OCI-LY7 (cell line): ENCODE measurements at regions not wholly inside any gene's neighbourhood (a gene's known extent, or its start where the extent isn't known, plus 50 kb on each side); places are given as distances from the start of the nearest gene placed in this dataset.

Source experiments
- BruUV-seq: library from RNA; stranded (reverse); fragments of 400-500 nt; replicated peaks from 2 replicates; lab custom pipeline; 2021; lab: Mats Ljungman, UMichigan
- CTCF ChIA-PET: fragments of 300-600 bp; sonication (Branson Sonifier 250); formaldehyde crosslinking; loops from one replicate; lab custom pipeline; 2022; ENCODE audit warnings: antibody characterized with exemption; ENCODE audit not compliant: unreplicated experiment; lab: Charles Lee
- POLR2A ChIA-PET: fragments of 300-600 bp; sonication (Branson Sonifier 250); formaldehyde crosslinking; loops from one replicate; lab custom pipeline; 2022; ENCODE audit warnings: antibody characterized with exemption; lab: Charles Lee
- DNase-seq: peaks from one replicate; pipeline ENCODE4 v3.0.0-alpha.2; 2015; ENCODE audit warnings: low spot score
- H2AFZ ChIP-seq: fragments of 200-600 bp; sonication (generic), shearing (Covaris generic); 2 replicates; pipeline ENCODE4 v1.6.1; 2014; ENCODE audit warnings: mild to moderate bottlenecking, antibody characterized with exemption, low read length, moderate library complexity
- H3K27ac ChIP-seq: fragments of 200-600 bp; sonication (generic); 2 replicates; pipeline ENCODE4 v1.5.1; 2014; ENCODE audit warnings: mixed run types, low read depth, mild to moderate bottlenecking, moderate library complexity, low read length, inconsistent platforms; ENCODE audit not compliant: poor library complexity, severe bottlenecking
- H3K36me3 ChIP-seq: fragments of 200-600 bp; sonication (generic); 2 replicates; pipeline ENCODE4 v1.6.1; 2014; ENCODE audit warnings: mild to moderate bottlenecking, antibody characterized with exemption, low read length, moderate library complexity, mixed read lengths; ENCODE audit not compliant: insufficient read depth
- H3K4me1 ChIP-seq: fragments of 200-600 bp; sonication (generic); 2 replicates; pipeline ENCODE4 v1.5.1; 2014; ENCODE audit warnings: mild to moderate bottlenecking, low read length; ENCODE audit not compliant: insufficient read depth, poor library complexity, severe bottlenecking
- H3K4me2 ChIP-seq: fragments of 200-600 bp; sonication (generic); 2 replicates; pipeline ENCODE4 v1.6.1; 2014; ENCODE audit warnings: mild to moderate bottlenecking, low read length
- H3K4me3 ChIP-seq: fragments of 200-600 bp; sonication (generic); 2 replicates; pipeline ENCODE4 v1.5.1; 2014; ENCODE audit warnings: mild to moderate bottlenecking, low read depth, low read length; ENCODE audit not compliant: poor library complexity, severe bottlenecking
- H3K79me2 ChIP-seq: fragments of 200-600 bp; sonication (generic); 2 replicates; pipeline ENCODE4 v1.6.1; 2016; ENCODE audit warnings: low read depth, mild to moderate bottlenecking, low read length, moderate library complexity, mixed read lengths; ENCODE audit not compliant: insufficient read depth
- H3K9me2 ChIP-seq: fragments of 200-600 bp; sonication (generic); 2 replicates; pipeline ENCODE4 v1.6.1; 2016; ENCODE audit warnings: mild to moderate bottlenecking, low read length, mixed read lengths; ENCODE audit not compliant: insufficient read depth
- H3K9me3 ChIP-seq: fragments of 200-600 bp; sonication (generic); 2 replicates; pipeline ENCODE4 v1.6.1; 2014; ENCODE audit warnings: mild to moderate bottlenecking, mixed run types, low read length, mixed read lengths
- H4K20me1 ChIP-seq: fragments of 200-600 bp; sonication (generic); 2 replicates; pipeline ENCODE4 v1.6.1; 2014; ENCODE audit warnings: mild to moderate bottlenecking, antibody characterized with exemption, low read length, moderate library complexity, mixed read lengths; ENCODE audit not compliant: insufficient read depth
- CTCF ChIP-seq: fragments of 200-600 bp; sonication (generic); conservative IDR thresholded peaks from 2 replicates; pipeline ENCODE4 v1.5.1; 2014; ENCODE audit warnings: mild to moderate bottlenecking, antibody characterized with exemption, low read length, moderate library complexity, mixed read lengths
- EZH2phosphoT487 ChIP-seq: fragments of 200-600 bp; sonication (generic); IDR thresholded peaks from 2 replicates; pipeline ENCODE4 v1.6.1; 2018; ENCODE audit warnings: low read depth, borderline replicate concordance, mild to moderate bottlenecking, mixed run types, antibody characterized with exemption, low read length, moderate library complexity, mixed read lengths
- intact Hi-C: fragments of 100-400 bp; cut with micrococcal nuclease; formaldehyde crosslinking; loops from one replicate; pipeline ENCODE4 v1.10.0; 2022; ENCODE audit not compliant: unreplicated experiment

GRCh38 chr13:109644069-109644750 lies 142.2 kb downstream of the IRS2 start:
- intact Hi-C loops = no loop called here
- BruUV-seq = no TSS peak
- Histone ChIP-seq H3K9me2 (no peaks in the 10 kb centered on the region), H3K27ac (no peak overlapping the region), H3K4me1 (no peaks in the 10 kb centered on the region), H3K9me3 (no peaks in the 10 kb centered on the region), H3K4me3 (no peak overlapping the region), H3K36me3 (no peaks in the 10 kb centered on the region), H4K20me1 (no peaks in the 10 kb centered on the region), H3K79me2 (no peaks in the 10 kb centered on the region), H3K4me2 (no peak overlapping the region), H2AFZ (no peak overlapping the region)
- no peak for DNase-seq
- ChIA-PET CTCF (no interaction called here), POLR2A (no interaction called here)
- TF ChIP-seq EZH2phosphoT487 = no peak
- no peak for TF ChIP-seq CTCF

- no peaks in the 10 kb centered on the region for H3K79me2 ChIP-seq
- no peaks in the 10 kb centered on the region for H4K20me1 ChIP-seq
- H3K4me2 ChIP-seq = no peak overlapping the region
- H3K9me3 ChIP-seq = no peaks in the 10 kb centered on the region
- no peak overlapping the region for H2AFZ ChIP-seq
- no peak overlapping the region for H3K27ac ChIP-seq
- no TSS peak for BruUV-seq
- no peak for TF ChIP-seq CTCF
- TF ChIP-seq EZH2phosphoT487 = no peak
- intact Hi-C loops = no loop called here
- CTCF ChIA-PET = no interaction called here
- H3K9me2 ChIP-seq = no peaks in the 10 kb centered on the region
- POLR2A ChIA-PET = no interaction called here
- H3K36me3 ChIP-seq = no peaks in the 10 kb centered on the region
- no peak for DNase-seq
- no peaks in the 10 kb centered on the region for H3K4me1 ChIP-seq
- H3K4me3 ChIP-seq = no peak overlapping the region
Measured at GRCh38 chr13:109642358-109642757, 144.0 kb downstream of the IRS2 start.

GRCh38 chr13:109636736-109637135 lies 149.6 kb downstream of the IRS2 start:
- H3K36me3 ChIP-seq = no peaks in the 10 kb centered on the region
- no peak for TF ChIP-seq EZH2phosphoT487
- no peak for TF ChIP-seq CTCF
- no peak for DNase-seq
- H3K4me2 ChIP-seq = no peak overlapping the region
- no peak overlapping the region for H3K4me3 ChIP-seq
- CTCF ChIA-PET = no interaction called here
- no peak overlapping the region for H2AFZ ChIP-seq
- POLR2A ChIA-PET = no interaction called here
- H3K9me3 ChIP-seq = no peaks in the 10 kb centered on the region
- no TSS peak for BruUV-seq
- no peaks in the 10 kb centered on the region for H3K9me2 ChIP-seq
- no peak overlapping the region for H3K27ac ChIP-seq
- no peaks in the 10 kb centered on the region for H3K79me2 ChIP-seq
- intact Hi-C loops = no loop called here
- H4K20me1 ChIP-seq = no peaks in the 10 kb centered on the region
- H3K4me1 ChIP-seq = no peaks in the 10 kb centered on the region
